ENCODE measurements at regions not wholly inside any gene's neighbourhood (a gene's known extent, or its start where the extent isn't known, plus 50 kb on each side); places are given as distances from the start of the nearest gene placed in this dataset.

DNA sequence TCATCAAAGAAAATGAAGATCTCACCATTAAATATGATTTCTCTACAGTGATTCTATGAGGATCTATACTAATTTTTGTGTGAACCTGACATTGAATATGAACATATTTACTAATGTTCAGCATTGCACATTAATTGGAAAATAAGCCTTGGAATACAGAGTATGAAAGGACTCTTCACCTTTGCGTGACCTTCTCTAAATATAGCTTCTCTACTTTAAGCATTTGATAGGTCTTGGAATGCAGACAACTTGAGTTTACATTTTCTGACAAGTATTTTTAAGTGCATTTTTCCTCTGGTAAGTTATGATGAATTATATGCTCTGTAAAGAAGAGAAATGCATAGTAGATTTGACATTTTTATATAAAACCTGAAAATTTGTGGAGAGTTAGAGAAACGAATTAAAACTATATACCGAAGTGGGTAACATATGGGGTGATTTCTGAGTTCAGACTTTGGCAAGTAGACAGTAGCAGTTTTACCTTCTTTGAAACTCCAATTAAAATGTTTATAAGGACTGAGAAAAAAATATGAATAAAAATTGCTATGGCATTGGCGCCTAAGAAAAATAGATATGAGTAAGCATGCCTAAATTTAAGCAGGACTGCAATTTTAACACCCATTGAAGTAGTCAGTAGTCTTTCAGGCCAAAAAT, 371.9 kb downstream of the GABRG1 start:
- H3K9ac ChIP-seq (ENCODE audit: insufficient read depth, low read depth, low read length): no peak overlapping the region
- WGBS (ENCODE audit: low lambda C conversion rate): 6% methylated on average over 4 of the region's 4 CpGs
- POLR2A ChIA-PET: no interaction called here

GRCh38 chr4:45750721-45751120, 373.1 kb downstream of the GABRG1 start:
- intact Hi-C loops (cut with micrococcal nuclease; ENCODE audit: unreplicated experiment): no loop called here

More for the DNA sequence above, 371.9 kb downstream of the GABRG1 start:
- FAIRE-seq (no peak), ATAC-seq (no peak), DNase-seq (ENCODE audit: low spot score) (no peak)
- Histone ChIP-seq H4K20me1 (ENCODE audit: insufficient read depth, low read length) (no peaks in the 10 kb centered on the region), H3K79me2 (ENCODE audit: insufficient read depth, low read length) (no peaks in the 10 kb centered on the region), H3K36me3 (replicated peaks in 1 of 2; ENCODE audit: control insufficient read depth in 1 of 2, insufficient read depth in 2 of 2, low read length in 2 of 2) (no peaks in the 10 kb centered on the region), H3K27me3 (ENCODE audit: control insufficient read depth in 1 of 2, insufficient read depth in 2 of 2, low read length in 2 of 2) (no peaks in the 10 kb centered on the region), H3K4me2 (ENCODE audit: low read depth, low read length) (no peak overlapping the region), H3K4me1 (ENCODE audit: insufficient read depth, low read length) (no peaks in the 10 kb centered on the region), H3K9me3 (ENCODE audit: low read length) (no peaks in the 10 kb centered on the region), H3K4me3 (replicated peaks in 1 of 3; ENCODE audit: insufficient read depth in 1 of 3, low read depth in 2 of 3, low read length in 3 of 3) (no peak overlapping the region), H2AFZ (ENCODE audit: low read length) (no peak overlapping the region), H3K27ac (ENCODE audit: extremely low read length, insufficient read depth, low read length) (no peak overlapping the region)
- CTCF ChIA-PET (ENCODE audit: low intra/inter-chr PET ratio, low total read pairs): no interaction called here
- in situ Hi-C loops (cut with HindIII; ENCODE audit: extremely low pct_ligation_motif_present, low pct_unique_long_range_greater_than_20kb) (no loop called here), intact Hi-C loops (cut with micrococcal nuclease; ENCODE audit: unreplicated experiment) (no loop called here)
- TF ChIP-seq SYNCRIP (IDR thresholded peaks at IDR 0.05; ENCODE audit: insufficient read depth, low read depth, low read length) (no peak), JUNB (CRISPR knock-in tag; IDR thresholded peaks at IDR 0.05; ENCODE audit: borderline replicate concordance) (no peak), FLYWCH1 (CRISPR knock-in tag; IDR thresholded peaks at IDR 0.05) (no peak), NAIF1 (CRISPR knock-in tag; IDR thresholded peaks at IDR 0.05; ENCODE audit: borderline replicate concordance) (no peak), CBX1 (IDR thresholded peaks at IDR 0.05; ENCODE audit: low read depth) (no peak), FOSL1 (CRISPR knock-in tag; IDR thresholded peaks at IDR 0.05; ENCODE audit: borderline replicate concordance) (no peak), SIX4 (CRISPR knock-in tag; IDR thresholded peaks at IDR 0.05) (no peak), ZNF552 (CRISPR knock-in tag; IDR thresholded peaks at IDR 0.05; ENCODE audit: borderline replicate concordance) (no peak), ZNF563 (CRISPR knock-in tag; IDR thresholded peaks at IDR 0.05) (no peak)
- BruUV-seq (replicated peaks): no TSS peak

More at GRCh38 chr4:45750721-45751120, 373.1 kb downstream of the GABRG1 start:
- FAIRE-seq (no peak), DNase-seq (ENCODE audit: low spot score) (no peak), ATAC-seq (no peak)
- H3K27ac ChIP-seq (ENCODE audit: extremely low read length, insufficient read depth, low read length): no peak overlapping the region
- CTCF ChIA-PET (ENCODE audit: low intra/inter-chr PET ratio, low total read pairs): no interaction called here
- no peak overlapping the region for H3K4me3 ChIP-seq (replicated peaks in 1 of 3; ENCODE audit: insufficient read depth in 1 of 3, low read depth in 2 of 3, low read length in 3 of 3)
- no peak overlapping the region for H3K4me2 ChIP-seq (ENCODE audit: low read depth, low read length)
- no peaks in the 10 kb centered on the region for H3K27me3 ChIP-seq (ENCODE audit: control insufficient read depth in 1 of 2, insufficient read depth in 2 of 2, low read length in 2 of 2)
- H3K9me3 ChIP-seq (ENCODE audit: low read length): no peaks in the 10 kb centered on the region
- WGBS (ENCODE audit: low lambda C conversion rate): 0% methylated on average over 2 of the region's 2 CpGs
- in situ Hi-C loops (cut with HindIII; ENCODE audit: extremely low pct_ligation_motif_present, low pct_unique_long_range_greater_than_20kb): no loop called here
- BruUV-seq (replicated peaks): no TSS peak
- POLR2A ChIA-PET: no interaction called here
- H3K36me3 ChIP-seq (replicated peaks in 1 of 2; ENCODE audit: control insufficient read depth in 1 of 2, insufficient read depth in 2 of 2, low read length in 2 of 2): no peaks in the 10 kb centered on the region
- TF ChIP-seq KLF6 (CRISPR knock-in tag; IDR thresholded peaks at IDR 0.05): no peak
- TF ChIP-seq ADNP (CRISPR knock-in tag; IDR thresholded peaks at IDR 0.05): no peak
- TF ChIP-seq ZBTB1 (CRISPR knock-in tag; IDR thresholded peaks at IDR 0.05; ENCODE audit: borderline replicate concordance): no peak
- TF ChIP-seq CREB1 (IDR thresholded peaks at IDR 0.05): no peak
- TF ChIP-seq CREB1 (CRISPR knock-in tag; IDR thresholded peaks at IDR 0.05): no peak
- TF ChIP-seq RARG (CRISPR knock-in tag; IDR thresholded peaks at IDR 0.05; ENCODE audit: low read depth): no peak
- no peak overlapping the region for H3K9ac ChIP-seq (ENCODE audit: insufficient read depth, low read depth, low read length)
- no peak overlapping the region for H2AFZ ChIP-seq (ENCODE audit: low read length)
- H3K79me2 ChIP-seq (ENCODE audit: insufficient read depth, low read length): no peaks in the 10 kb centered on the region
- H3K4me1 ChIP-seq (ENCODE audit: insufficient read depth, low read length): no peaks in the 10 kb centered on the region
- no peaks in the 10 kb centered on the region for H4K20me1 ChIP-seq (ENCODE audit: insufficient read depth, low read length)

Measured in HepG2 (cell line).